ENCODE measurements at regions not wholly inside any gene's neighbourhood (a gene's known extent, or its start where the extent isn't known, plus 50 kb on each side); places are given as distances from the start of the nearest gene placed in this dataset.

- DNase-seq: no peak
Observed at GRCh38 chr3:139728414-139728813, 50.6 kb upstream of the NMNAT3 start.
